ENCODE measurements at regions not wholly inside any gene's neighbourhood (a gene's known extent, or its start where the extent isn't known, plus 50 kb on each side); places are given as distances from the start of the nearest gene placed in this dataset.

GRCh38 chr14:54172114-54172513 is 215.5 kb upstream of the BMP4 start:
- no peaks in the 10 kb centered on the region for H3K9me3 ChIP-seq
- H3K4me1 ChIP-seq, result peaks cover 0 to 25% of the 10 kb centered on the region in 2 donors
- H3K4me3 ChIP-seq, result no peak overlapping the region
- H3K27ac ChIP-seq, result no peak overlapping the region
- no peak for DNase-seq (ENCODE audit: low spot score)
- H3K27me3 ChIP-seq, result no peaks in the 10 kb centered on the region
- no peaks in the 10 kb centered on the region for H3K36me3 ChIP-seq
- TF ChIP-seq CTCF (IDR thresholded peaks at IDR 0.05), result no peak

- H3K36me3 ChIP-seq, result no peaks in the 10 kb centered on the region
- DNase-seq (ENCODE audit: low spot score), result no peak
- TF ChIP-seq CTCF (IDR thresholded peaks at IDR 0.05), result no peak
- peaks cover 0 to 25% of the 10 kb centered on the region in 2 donors for H3K4me1 ChIP-seq
- H3K4me3 ChIP-seq, result no peak overlapping the region
- H3K27ac ChIP-seq, result no peak overlapping the region
- H3K9me3 ChIP-seq, result no peaks in the 10 kb centered on the region
- no peaks in the 10 kb centered on the region for H3K27me3 ChIP-seq
Observed at GRCh38 chr14:54172562-54172961, 215.9 kb upstream of the BMP4 start.

- Histone ChIP-seq H3K36me3 (no peaks in the 10 kb centered on the region), H3K9me3 (no peaks in the 10 kb centered on the region), H3K27me3 (no peaks in the 10 kb centered on the region), H3K4me1 (peaks cover 0 to 25% of the 10 kb centered on the region in 2 donors), H3K27ac (peak overlapping the region; percentile 17 to 50), H3K4me3 (no peak overlapping the region)
- DNase-seq (ENCODE audit: low spot score), result no peak
- TF ChIP-seq CTCF (IDR thresholded peaks at IDR 0.05), result no peak
Observed at GRCh38 chr14:54173802-54174201, 217.2 kb upstream of the BMP4 start.

- Histone ChIP-seq H3K4me1 (peaks cover 0 to 23% of the 10 kb centered on the region in 2 donors), H3K27ac (peak overlapping the region; percentile 17 to 50)
- no peak for TF ChIP-seq CTCF (IDR thresholded peaks at IDR 0.05)
Observed at GRCh38 chr14:54174457-54174856, 217.8 kb upstream of the BMP4 start.

GRCh38 chr14:54175298-54175942 is 218.8 kb upstream of the BMP4 start:
- H3K9me3 ChIP-seq, result no peaks in the 10 kb centered on the region
- H3K27me3 ChIP-seq, result no peaks in the 10 kb centered on the region
- H3K36me3 ChIP-seq, result no peaks in the 10 kb centered on the region
- no peak overlapping the region for H3K4me3 ChIP-seq
- peak; percentile 85 to 94 for TF ChIP-seq CTCF (IDR thresholded peaks at IDR 0.05)
- no peak overlapping the region for H3K27ac ChIP-seq
- H3K4me1 ChIP-seq, result peaks cover 0 to 15% of the 10 kb centered on the region in 2 donors
- peak; percentile 67 for DNase-seq (ENCODE audit: low spot score)

More at GRCh38 chr14:54174457-54174856, 217.8 kb upstream of the BMP4 start:
- Histone ChIP-seq H3K4me3 (no peak overlapping the region), H3K36me3 (no peaks in the 10 kb centered on the region), H3K9me3 (no peaks in the 10 kb centered on the region), H3K27me3 (no peaks in the 10 kb centered on the region)
- no peak for DNase-seq (ENCODE audit: low spot score)

- no peak for TF ChIP-seq CTCF (IDR thresholded peaks at IDR 0.05)
- DNase-seq (ENCODE audit: low spot score), result no peak
- Histone ChIP-seq H3K36me3 (no peaks in the 10 kb centered on the region), H3K27ac (no peak overlapping the region), H3K27me3 (no peaks in the 10 kb centered on the region), H3K9me3 (no peaks in the 10 kb centered on the region), H3K4me1 (peaks cover 0 to 15% of the 10 kb centered on the region in 2 donors), H3K4me3 (no peak overlapping the region)
Observed at GRCh38 chr14:54177019-54177418, 219.8 kb upstream of the CDKN3 start.

Data from right atrium auricular region (tissue), 2 donors.